Tibial nerve (tissue), 4 donors: ENCODE measurements at regions not wholly inside any gene's neighbourhood (a gene's known extent, or its start where the extent isn't known, plus 50 kb on each side); places are given as distances from the start of the nearest gene placed in this dataset.

Experiments used
- EP300 ChIP-seq, 2 donors: sonication (generic); formaldehyde crosslinking; IDR thresholded peaks; one replicate each; pipeline ENCODE4 v1.6.1; 2017; ENCODE audit warnings: antibody characterized with exemption in 2 of 2, mild to moderate bottlenecking in 1 of 2
- POLR2A ChIP-seq, 2 donors: fragments of 450-650 bp; IDR thresholded peaks; one replicate each; pipeline ENCODE4 v1.6.1; 2017; ENCODE audit warnings: antibody characterized with exemption in 2 of 2, mild to moderate bottlenecking in 2 of 2, moderate library complexity in 2 of 2
- TF ChIP-seq, protein P1 (sequence below), 5 experiments: fragments of 200-600 bp in 3 of 5; fragments of 450-650 bp in 2 of 5; sonication (generic) in 3 of 5; IDR thresholded peaks; one replicate each; pipeline ENCODE4 v1.5.1; 2016 to 2019; ENCODE audit warnings: antibody characterized with exemption in 5 of 5, mild to moderate bottlenecking in 3 of 5, moderate library complexity in 2 of 5

DNA sequence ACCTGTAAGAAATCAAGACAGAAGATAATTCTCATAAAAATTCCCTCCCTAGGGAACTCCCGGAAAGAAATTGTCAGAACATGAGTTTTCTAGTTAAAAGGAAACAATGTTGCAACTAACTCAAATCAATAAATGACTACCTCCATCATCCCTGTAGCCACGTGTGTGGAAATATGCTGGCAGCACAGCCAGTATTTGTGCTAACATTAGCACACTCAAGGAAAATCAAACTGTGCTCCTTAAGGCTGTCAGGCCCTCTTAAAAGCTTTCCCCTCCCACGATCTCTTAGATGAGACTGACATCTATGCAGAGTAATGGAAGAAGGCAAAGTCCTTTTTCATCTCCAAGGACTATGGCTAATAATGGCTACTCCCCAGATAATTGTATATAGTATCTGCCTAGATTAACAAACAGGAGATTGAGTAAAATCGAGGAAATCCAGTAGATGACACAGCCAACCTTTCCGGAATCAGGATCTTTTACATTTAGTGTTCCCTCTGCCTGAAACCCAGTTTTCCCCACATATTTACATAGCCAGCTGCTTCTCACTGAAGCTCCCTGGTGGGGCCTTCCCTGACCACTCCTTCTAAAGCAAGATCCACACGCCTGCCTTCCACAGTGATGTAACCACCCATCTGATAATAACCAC, 50.9 kb upstream of the NR5A2 start:
- TF ChIP-seq, protein P1, sequence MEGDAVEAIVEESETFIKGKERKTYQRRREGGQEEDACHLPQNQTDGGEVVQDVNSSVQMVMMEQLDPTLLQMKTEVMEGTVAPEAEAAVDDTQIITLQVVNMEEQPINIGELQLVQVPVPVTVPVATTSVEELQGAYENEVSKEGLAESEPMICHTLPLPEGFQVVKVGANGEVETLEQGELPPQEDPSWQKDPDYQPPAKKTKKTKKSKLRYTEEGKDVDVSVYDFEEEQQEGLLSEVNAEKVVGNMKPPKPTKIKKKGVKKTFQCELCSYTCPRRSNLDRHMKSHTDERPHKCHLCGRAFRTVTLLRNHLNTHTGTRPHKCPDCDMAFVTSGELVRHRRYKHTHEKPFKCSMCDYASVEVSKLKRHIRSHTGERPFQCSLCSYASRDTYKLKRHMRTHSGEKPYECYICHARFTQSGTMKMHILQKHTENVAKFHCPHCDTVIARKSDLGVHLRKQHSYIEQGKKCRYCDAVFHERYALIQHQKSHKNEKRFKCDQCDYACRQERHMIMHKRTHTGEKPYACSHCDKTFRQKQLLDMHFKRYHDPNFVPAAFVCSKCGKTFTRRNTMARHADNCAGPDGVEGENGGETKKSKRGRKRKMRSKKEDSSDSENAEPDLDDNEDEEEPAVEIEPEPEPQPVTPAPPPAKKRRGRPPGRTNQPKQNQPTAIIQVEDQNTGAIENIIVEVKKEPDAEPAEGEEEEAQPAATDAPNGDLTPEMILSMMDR (IDR thresholded peaks at IDR 0.05) = no peak
- no peak for TF ChIP-seq POLR2A (IDR thresholded peaks at IDR 0.05)
- TF ChIP-seq EP300 (IDR thresholded peaks at IDR 0.05) = no peak
